Activated T-helper 17 cell treated with anti-CD3 and anti-CD28 coated beads, Interleukin-2, amount 50 U/mL, for 72 hours (primary cell): ENCODE measurements at regions not wholly inside any gene's neighbourhood (a gene's known extent, or its start where the extent isn't known, plus 50 kb on each side); places are given as distances from the start of the nearest gene placed in this dataset.

Source experiments
- ATAC-seq: fragments of 150-1000 bp; cut with Tn5 transposase; replicated peaks from 2 replicates; pipeline ENCODE4 v1.10.0; 2021; ENCODE audit warnings: mild to moderate bottlenecking, moderate library complexity
- H3K27ac Mint-ChIP-seq: one replicate; pipeline ENCODE4 v1.8.0; 2022; ENCODE audit warnings: mixed read lengths
- H3K27me3 Mint-ChIP-seq: one replicate; pipeline ENCODE4 v1.8.0; 2022; ENCODE audit warnings: mixed read lengths
- H3K36me3 Mint-ChIP-seq: one replicate; pipeline ENCODE4 v1.8.0; 2022; ENCODE audit warnings: low read depth, mild to moderate bottlenecking, mixed read lengths
- H3K4me1 Mint-ChIP-seq: one replicate; pipeline ENCODE4 v1.8.0; 2022; ENCODE audit warnings: mixed read lengths
- H3K4me3 Mint-ChIP-seq: one replicate; pipeline ENCODE4 v1.8.0; 2022; ENCODE audit warnings: mild to moderate bottlenecking, mixed read lengths
- H3K9me3 Mint-ChIP-seq: one replicate; pipeline ENCODE4 v1.8.0; 2022; ENCODE audit warnings: mixed read lengths

GRCh38 chr2:236755278-236755840 is 185.7 kb downstream of the ACKR3 start:
- Mint-ChIP-seq H3K9me3 (no peaks in the 10 kb centered on the region), H3K36me3 (no peaks in the 10 kb centered on the region), H3K4me3 (no peak overlapping the region), H3K27me3 (peaks cover 17% of the 10 kb centered on the region), H3K4me1 (no peaks in the 10 kb centered on the region), H3K27ac (no peak overlapping the region)
- ATAC-seq = no peak

GRCh38 chr2:236758406-236758805 is 188.8 kb downstream of the ACKR3 start:
- Mint-ChIP-seq H3K4me3 (no peak overlapping the region), H3K27me3 (peaks cover 14% of the 10 kb centered on the region), H3K9me3 (no peaks in the 10 kb centered on the region)

GRCh38 chr2:236760246-236760645 is 190.6 kb downstream of the ACKR3 start:
- Mint-ChIP-seq H3K9me3 (no peaks in the 10 kb centered on the region), H3K4me1 (no peaks in the 10 kb centered on the region), H3K27ac (no peak overlapping the region), H3K36me3 (no peaks in the 10 kb centered on the region), H3K4me3 (no peak overlapping the region), H3K27me3 (peaks cover 14% of the 10 kb centered on the region)
- ATAC-seq = no peak

More at GRCh38 chr2:236758406-236758805, 188.8 kb downstream of the ACKR3 start:
- H3K27ac Mint-ChIP-seq = no peak overlapping the region
- H3K36me3 Mint-ChIP-seq = no peaks in the 10 kb centered on the region
- no peaks in the 10 kb centered on the region for H3K4me1 Mint-ChIP-seq
- no peak for ATAC-seq

GRCh38 chr2:236761358-236761757 is 191.7 kb downstream of the ACKR3 start:
- no peaks in the 10 kb centered on the region for H3K9me3 Mint-ChIP-seq
- no peak overlapping the region for H3K27ac Mint-ChIP-seq
- H3K4me1 Mint-ChIP-seq = no peaks in the 10 kb centered on the region
- H3K4me3 Mint-ChIP-seq = no peak overlapping the region
- no peak for ATAC-seq
- H3K27me3 Mint-ChIP-seq = peaks cover 14% of the 10 kb centered on the region
- H3K36me3 Mint-ChIP-seq = no peaks in the 10 kb centered on the region

GRCh38 chr2:236762628-236763027 is 193.0 kb downstream of the ACKR3 start:
- Mint-ChIP-seq H3K4me1 (no peaks in the 10 kb centered on the region), H3K27me3 (peaks cover 22% of the 10 kb centered on the region), H3K9me3 (no peaks in the 10 kb centered on the region), H3K36me3 (no peaks in the 10 kb centered on the region), H3K4me3 (no peak overlapping the region), H3K27ac (no peak overlapping the region)
- no peak for ATAC-seq

- Mint-ChIP-seq H3K36me3 (no peaks in the 10 kb centered on the region), H3K9me3 (no peaks in the 10 kb centered on the region), H3K27ac (no peak overlapping the region), H3K4me3 (no peak overlapping the region), H3K4me1 (no peaks in the 10 kb centered on the region), H3K27me3 (peaks cover 21% of the 10 kb centered on the region)
- ATAC-seq = no peak
Observed at GRCh38 chr2:236763857-236764256, 194.2 kb downstream of the ACKR3 start.

- Mint-ChIP-seq H3K4me1 (no peaks in the 10 kb centered on the region), H3K9me3 (no peaks in the 10 kb centered on the region), H3K27ac (no peak overlapping the region), H3K4me3 (no peak overlapping the region), H3K36me3 (no peaks in the 10 kb centered on the region), H3K27me3 (peaks cover 23% of the 10 kb centered on the region)
- ATAC-seq = no peak
Observed at GRCh38 chr2:236764716-236765115, 195.1 kb downstream of the ACKR3 start.

GRCh38 chr2:236765478-236765877 is 195.9 kb downstream of the ACKR3 start:
- no peak overlapping the region for H3K27ac Mint-ChIP-seq
- no peak for ATAC-seq
- no peaks in the 10 kb centered on the region for H3K4me1 Mint-ChIP-seq
- no peaks in the 10 kb centered on the region for H3K9me3 Mint-ChIP-seq
- H3K36me3 Mint-ChIP-seq = no peaks in the 10 kb centered on the region
- H3K27me3 Mint-ChIP-seq = peaks cover 19% of the 10 kb centered on the region
- no peak overlapping the region for H3K4me3 Mint-ChIP-seq

GRCh38 chr2:236766850-236767249 is 197.2 kb downstream of the ACKR3 start:
- H3K9me3 Mint-ChIP-seq = no peaks in the 10 kb centered on the region
- no peaks in the 10 kb centered on the region for H3K4me1 Mint-ChIP-seq
- H3K27me3 Mint-ChIP-seq = peaks cover 23% of the 10 kb centered on the region
- no peaks in the 10 kb centered on the region for H3K36me3 Mint-ChIP-seq
- H3K4me3 Mint-ChIP-seq = no peak overlapping the region
- no peak overlapping the region for H3K27ac Mint-ChIP-seq
- ATAC-seq = no peak

GRCh38 chr2:236767941-236768340 is 198.3 kb downstream of the ACKR3 start:
- H3K9me3 Mint-ChIP-seq = no peaks in the 10 kb centered on the region
- H3K4me1 Mint-ChIP-seq = no peaks in the 10 kb centered on the region
- no peak for ATAC-seq

GRCh38 chr2:236768393-236769140 is 198.9 kb downstream of the ACKR3 start:
- H3K4me1 Mint-ChIP-seq = no peaks in the 10 kb centered on the region
- no peak for ATAC-seq
- peaks cover 23% of the 10 kb centered on the region for H3K27me3 Mint-ChIP-seq
- no peaks in the 10 kb centered on the region for H3K36me3 Mint-ChIP-seq
- no peak overlapping the region for H3K4me3 Mint-ChIP-seq
- H3K9me3 Mint-ChIP-seq = no peaks in the 10 kb centered on the region
- H3K27ac Mint-ChIP-seq = no peak overlapping the region

More at GRCh38 chr2:236767941-236768340, 198.3 kb downstream of the ACKR3 start:
- Mint-ChIP-seq H3K36me3 (no peaks in the 10 kb centered on the region), H3K27ac (no peak overlapping the region), H3K27me3 (peaks cover 23% of the 10 kb centered on the region), H3K4me3 (no peak overlapping the region)

GRCh38 chr2:236769981-236770671 is 200.5 kb downstream of the ACKR3 start:
- Mint-ChIP-seq H3K4me3 (no peak overlapping the region), H3K27ac (no peak overlapping the region), H3K9me3 (no peaks in the 10 kb centered on the region), H3K4me1 (no peaks in the 10 kb centered on the region), H3K36me3 (no peaks in the 10 kb centered on the region), H3K27me3 (peaks cover 23% of the 10 kb centered on the region)
- ATAC-seq = no peak

- ATAC-seq = no peak
- Mint-ChIP-seq H3K4me3 (no peak overlapping the region), H3K9me3 (no peaks in the 10 kb centered on the region), H3K27me3 (peaks cover 16% of the 10 kb centered on the region), H3K27ac (no peak overlapping the region), H3K4me1 (no peaks in the 10 kb centered on the region), H3K36me3 (no peaks in the 10 kb centered on the region)
Observed at GRCh38 chr2:236772220-236772837, 202.7 kb downstream of the ACKR3 start.

- H3K4me3 Mint-ChIP-seq = no peak overlapping the region
- no peaks in the 10 kb centered on the region for H3K36me3 Mint-ChIP-seq
- H3K4me1 Mint-ChIP-seq = no peaks in the 10 kb centered on the region
- H3K27ac Mint-ChIP-seq = no peak overlapping the region
- H3K27me3 Mint-ChIP-seq = peaks cover 16% of the 10 kb centered on the region
- no peak for ATAC-seq
- H3K9me3 Mint-ChIP-seq = no peaks in the 10 kb centered on the region
Observed at GRCh38 chr2:236773206-236773605, 203.6 kb downstream of the ACKR3 start.

- Mint-ChIP-seq H3K27me3 (peaks cover 11% of the 10 kb centered on the region), H3K36me3 (no peaks in the 10 kb centered on the region), H3K4me3 (no peak overlapping the region), H3K4me1 (no peaks in the 10 kb centered on the region), H3K9me3 (no peaks in the 10 kb centered on the region), H3K27ac (no peak overlapping the region)
- no peak for ATAC-seq
Observed at GRCh38 chr2:236774171-236774570, 204.5 kb downstream of the ACKR3 start.
